ENCODE measurements at regions not wholly inside any gene's neighbourhood (a gene's known extent, or its start where the extent isn't known, plus 50 kb on each side); places are given as distances from the start of the nearest gene placed in this dataset.
"Not testable (repeated sequence)": the region's sequence is repeated elsewhere in the genome, so short reads cannot be mapped to it uniquely, and the experiment has no call there.

- TF ChIP-seq CTCF (conservative IDR thresholded peaks at IDR 0.05): no peak
- no peak for DNase-seq (ENCODE audit: low read depth, low spot score)
- no peaks in the 10 kb centered on the region for H3K9me3 Mint-ChIP-seq
- no peak overlapping the region for H3K27ac Mint-ChIP-seq (ENCODE audit: unreplicated experiment)
- H3K27me3 Mint-ChIP-seq (ENCODE audit: low read depth): peaks cover 15% of the 10 kb centered on the region
- no peaks in the 10 kb centered on the region for H3K4me1 Mint-ChIP-seq
- H3K36me3 Mint-ChIP-seq (ENCODE audit: low read depth): no peaks in the 10 kb centered on the region
- no peak overlapping the region for H3K4me3 Mint-ChIP-seq
Measured at GRCh38 chr7:149635561-149636329, 137.6 kb downstream of the ZNF467 start.

- no peaks in the 10 kb centered on the region for H3K4me1 Mint-ChIP-seq
- H3K27me3 Mint-ChIP-seq (ENCODE audit: low read depth): peaks cover 15% of the 10 kb centered on the region
- H3K4me3 Mint-ChIP-seq: no peak overlapping the region
- TF ChIP-seq CTCF (conservative IDR thresholded peaks at IDR 0.05): no peak
- no peak overlapping the region for H3K27ac Mint-ChIP-seq (ENCODE audit: unreplicated experiment)
- no peak for DNase-seq (ENCODE audit: low read depth, low spot score)
- no peaks in the 10 kb centered on the region for H3K36me3 Mint-ChIP-seq (ENCODE audit: low read depth)
- H3K9me3 Mint-ChIP-seq: no peaks in the 10 kb centered on the region
Measured at GRCh38 chr7:149633976-149634945, 136.7 kb upstream of the ZNF746 start.

- not testable (repeated sequence) for H3K27ac Mint-ChIP-seq (ENCODE audit: unreplicated experiment); H3K4me1 Mint-ChIP-seq; H3K4me3 Mint-ChIP-seq; DNase-seq (ENCODE audit: low read depth, low spot score); H3K9me3 Mint-ChIP-seq; H3K36me3 Mint-ChIP-seq (ENCODE audit: low read depth)
- peaks cover 17% of the 10 kb centered on the region for H3K27me3 Mint-ChIP-seq (ENCODE audit: low read depth)
Measured at GRCh38 chr7:149628361-149629149, 130.9 kb upstream of the ZNF746 start.

- H3K27ac Mint-ChIP-seq (ENCODE audit: unreplicated experiment): no peak overlapping the region
- H3K4me3 Mint-ChIP-seq: no peak overlapping the region
- no peak for DNase-seq (ENCODE audit: low read depth, low spot score)
- H3K4me1 Mint-ChIP-seq: peaks cover 10% of the 10 kb centered on the region
- H3K9me3 Mint-ChIP-seq: no peaks in the 10 kb centered on the region
- H3K27me3 Mint-ChIP-seq (ENCODE audit: low read depth): peaks cover 17% of the 10 kb centered on the region
- no peak for TF ChIP-seq CTCF (conservative IDR thresholded peaks at IDR 0.05)
- H3K36me3 Mint-ChIP-seq (ENCODE audit: low read depth): no peaks in the 10 kb centered on the region
Measured at GRCh38 chr7:149627911-149628310, 130.3 kb upstream of the ZNF746 start.

- no peak for TF ChIP-seq CTCF (conservative IDR thresholded peaks at IDR 0.05)
- no peak for DNase-seq (ENCODE audit: low read depth, low spot score)
- Mint-ChIP-seq H3K27ac (ENCODE audit: unreplicated experiment) (no peak overlapping the region), H3K9me3 (no peaks in the 10 kb centered on the region), H3K4me1 (peaks cover 16% of the 10 kb centered on the region), H3K36me3 (ENCODE audit: low read depth) (no peaks in the 10 kb centered on the region), H3K4me3 (no peak overlapping the region), H3K27me3 (ENCODE audit: low read depth) (peaks cover 17% of the 10 kb centered on the region)
Measured at GRCh38 chr7:149626972-149627371, 129.4 kb upstream of the ZNF746 start.
